AG04449 (cell line): ENCODE measurements at regions not wholly inside any gene's neighbourhood (a gene's known extent, or its start where the extent isn't known, plus 50 kb on each side); places are given as distances from the start of the nearest gene placed in this dataset.

Experiments used
- CTCF ChIA-PET: fragments of 350-600 bp; formaldehyde crosslinking; extraction: SDS; loops from one replicate; lab custom pipeline; 2021; ENCODE audit warnings: antibody characterized with exemption; lab: Yijun Ruan, JAX
- POLR2A ChIA-PET: fragments of 400-600, 350-600 bp; formaldehyde crosslinking; extraction: SDS; loops from one replicate; lab custom pipeline; 2020; ENCODE audit warnings: antibody characterized with exemption, inconsistent platforms; lab: Yijun Ruan, JAX
- DNase-seq: peaks from one replicate; pipeline ENCODE4 v3.0.0-alpha.2; 2010; ENCODE audit warnings: low read depth, low spot score
- H3K4me3 ChIP-seq: 2 replicates; pipeline ENCODE4 v1.5.1; 2011; ENCODE audit warnings: low read depth, mild to moderate bottlenecking, control low read depth, low read length
- CTCF ChIP-seq: IDR thresholded peaks from one replicate; pipeline ENCODE4 v1.5.1; 2011; ENCODE audit warnings: mild to moderate bottlenecking, moderate library complexity, low read length, control low read depth, inconsistent platforms; ENCODE audit not compliant: insufficient read depth; ENCODE audit errors: missing control alignments

GRCh38 chr1:168442931-168443330 lies 100.9 kb downstream of the XCL2 start:
- TF ChIP-seq CTCF: no peak
- ChIA-PET CTCF (interaction anchor here (1.6 to 4.9 kb wide), 3 partner anchors 12 to 109 kb away, joined by 4 to 29 read pairs (median 6); no protein-coding TSS in a partner anchor), POLR2A (no interaction called here)
- H3K4me3 ChIP-seq: no peak overlapping the region
- no peak for DNase-seq

- DNase-seq: no peak
- ChIA-PET POLR2A (no interaction called here), CTCF (interaction anchor here (0.7 to 4.9 kb wide), 12 partner anchors 9 to 143 kb away, joined by 3 to 29 read pairs (median 4); no protein-coding TSS in a partner anchor)
- H3K4me3 ChIP-seq: no peak overlapping the region
- TF ChIP-seq CTCF: no peak
Observed at GRCh38 chr1:168441745-168442144, 102.1 kb downstream of the XCL2 start.

- peak overlapping the region; percentile 42 for H3K4me3 ChIP-seq
- ChIA-PET POLR2A (no interaction called here), CTCF (interaction anchor here (1.0 to 4.9 kb wide), 20 partner anchors 9 to 909 kb away, joined by 3 to 29 read pairs (median 5); no protein-coding TSS in a partner anchor)
- TF ChIP-seq CTCF: peak; percentile 79
- peak; percentile 52 for DNase-seq
Observed at GRCh38 chr1:168439456-168440375, 104.1 kb downstream of the XCL2 start.

DNA sequence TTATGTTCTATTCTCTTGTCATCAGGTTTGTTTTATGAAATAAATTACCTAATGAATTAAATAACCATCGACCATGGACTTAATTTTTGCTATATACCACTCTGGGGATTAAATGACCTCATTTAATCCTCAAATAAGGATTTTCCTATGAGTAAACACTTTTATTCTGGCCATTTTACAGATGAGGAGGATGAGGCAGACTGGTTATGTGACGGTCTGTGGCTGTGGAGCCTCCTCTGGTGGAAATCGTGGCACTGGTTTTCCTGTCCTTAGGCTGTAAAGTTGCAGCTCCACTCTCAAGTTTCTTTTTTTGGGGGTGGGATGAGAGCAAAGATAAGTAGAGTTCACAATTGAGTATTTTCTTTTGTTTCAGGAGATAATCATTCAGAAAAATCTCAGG lies 105.2 kb downstream of the XCL2 start:
- CTCF ChIA-PET: interaction anchor here (1.0 to 4.9 kb wide), 16 partner anchors 9 to 910 kb away, joined by 3 to 29 read pairs (median 9); no protein-coding TSS in a partner anchor

GRCh38 chr1:168437821-168438220 lies 106.0 kb downstream of the XCL2 start:
- no peak overlapping the region for H3K4me3 ChIP-seq
- ChIA-PET POLR2A (no interaction called here), CTCF (no interaction called here)
- TF ChIP-seq CTCF: no peak
- DNase-seq: no peak

More for the DNA sequence above, 105.2 kb downstream of the XCL2 start:
- POLR2A ChIA-PET: no interaction called here
- H3K4me3 ChIP-seq: no peak overlapping the region
- no peak for DNase-seq
- TF ChIP-seq CTCF: no peak

DNA sequence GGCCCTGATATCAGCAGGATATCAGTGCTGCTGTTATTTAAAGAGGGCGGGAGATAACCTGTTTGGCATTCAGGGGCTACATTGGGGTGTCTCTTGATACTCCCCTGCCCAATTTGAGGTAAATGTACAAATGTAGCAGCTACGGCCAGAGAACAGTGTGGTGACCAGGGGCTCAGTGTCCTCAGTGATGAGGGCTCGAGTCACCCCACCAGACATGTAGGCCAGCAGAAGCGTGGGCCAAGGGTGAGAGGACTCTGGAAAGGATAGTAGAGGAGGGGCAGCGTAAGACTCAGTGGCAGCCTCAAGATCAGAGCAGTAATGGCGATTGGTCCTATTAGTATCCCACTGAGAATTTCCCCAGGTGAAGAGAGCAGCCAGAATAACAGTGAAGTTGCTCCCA lies 108.4 kb downstream of the XCL2 start:
- CTCF ChIA-PET: interaction anchor here (1.1 kb wide), 1 partner anchor 93 kb away, joined by 3 read pairs; no protein-coding TSS in a partner anchor
- no peak for DNase-seq
- POLR2A ChIA-PET: no interaction called here
- no peak for TF ChIP-seq CTCF
- no peak overlapping the region for H3K4me3 ChIP-seq
